Activated naive CD4-positive, alpha-beta T cell treated with anti-CD3 and anti-CD28 coated beads for 36 hours (primary cell): ENCODE measurements at regions not wholly inside any gene's neighbourhood (a gene's known extent, or its start where the extent isn't known, plus 50 kb on each side); places are given as distances from the start of the nearest gene placed in this dataset.

Source experiments
- CTCF ChIA-PET: fragments of 350-600 bp; sonication (Branson Sonifier 250); formaldehyde crosslinking; loops from one replicate; lab custom pipeline; 2021; ENCODE audit warnings: antibody characterized with exemption; lab: Charles Lee
- DNase-seq: peaks from one replicate; pipeline ENCODE4 v3.0.0-alpha.2; 2020
- H3K27ac Mint-ChIP-seq: one replicate; pipeline ENCODE4 v1.8.0; 2021; ENCODE audit warnings: mild to moderate bottlenecking, mixed read lengths
- H3K27me3 Mint-ChIP-seq: one replicate; pipeline ENCODE4 v1.8.0; 2021; ENCODE audit warnings: low read depth, mixed read lengths
- H3K36me3 Mint-ChIP-seq: one replicate; pipeline ENCODE4 v1.8.0; 2021; ENCODE audit warnings: low read depth, mixed read lengths
- H3K4me1 Mint-ChIP-seq: one replicate; pipeline ENCODE4 v1.8.0; 2021; ENCODE audit warnings: low read depth, mixed read lengths
- H3K4me3 Mint-ChIP-seq: one replicate; pipeline ENCODE4 v1.8.0; 2021; ENCODE audit warnings: mild to moderate bottlenecking, moderate library complexity, mixed read lengths
- H3K9me3 Mint-ChIP-seq: one replicate; pipeline ENCODE4 v1.8.0; 2021; ENCODE audit warnings: mixed read lengths
- intact Hi-C: fragments of 100-400 bp; cut with micrococcal nuclease; formaldehyde crosslinking; loops from one replicate; pipeline ENCODE4 v1.15.1; 2023

GRCh38 chr1:36696261-36696940 lies 213.7 kb upstream of the CSF3R start:
- H3K36me3 Mint-ChIP-seq: no peaks in the 10 kb centered on the region
- DNase-seq: no peak
- CTCF ChIA-PET: interaction anchor here (0.5 kb wide), 1 partner anchor 15 kb away, joined by 3 read pairs; no protein-coding TSS in a partner anchor
- H3K9me3 Mint-ChIP-seq: no peaks in the 10 kb centered on the region
- H3K4me1 Mint-ChIP-seq: no peaks in the 10 kb centered on the region
- H3K4me3 Mint-ChIP-seq: no peak overlapping the region
- no peak overlapping the region for H3K27ac Mint-ChIP-seq
- intact Hi-C loops: no loop called here
- H3K27me3 Mint-ChIP-seq: peaks cover 4% of the 10 kb centered on the region

GRCh38 chr1:36693603-36694002 lies 210.9 kb upstream of the CSF3R start:
- Mint-ChIP-seq H3K9me3 (no peaks in the 10 kb centered on the region), H3K27ac (no peak overlapping the region), H3K4me3 (no peak overlapping the region), H3K4me1 (no peaks in the 10 kb centered on the region), H3K27me3 (peaks cover 4% of the 10 kb centered on the region), H3K36me3 (no peaks in the 10 kb centered on the region)
- CTCF ChIA-PET: no interaction called here
- intact Hi-C loops: no loop called here
- no peak for DNase-seq

GRCh38 chr1:36693161-36693525 lies 210.4 kb upstream of the CSF3R start:
- no peaks in the 10 kb centered on the region for H3K9me3 Mint-ChIP-seq
- DNase-seq: no peak

GRCh38 chr1:36692465-36693160 lies 209.9 kb upstream of the CSF3R start:
- intact Hi-C loops: no loop called here
- no peaks in the 10 kb centered on the region for H3K9me3 Mint-ChIP-seq

More at GRCh38 chr1:36693161-36693525, 210.4 kb upstream of the CSF3R start:
- Mint-ChIP-seq H3K4me3 (no peak overlapping the region), H3K36me3 (no peaks in the 10 kb centered on the region), H3K27me3 (peaks cover 4% of the 10 kb centered on the region), H3K4me1 (no peaks in the 10 kb centered on the region), H3K27ac (no peak overlapping the region)
- CTCF ChIA-PET: no interaction called here
- intact Hi-C loops: no loop called here

GRCh38 chr1:36691374-36691773 lies 208.7 kb upstream of the CSF3R start:
- CTCF ChIA-PET: no interaction called here
- H3K9me3 Mint-ChIP-seq: no peaks in the 10 kb centered on the region
- DNase-seq: no peak
- intact Hi-C loops: no loop called here
- H3K27me3 Mint-ChIP-seq: peaks cover 14% of the 10 kb centered on the region
- no peaks in the 10 kb centered on the region for H3K36me3 Mint-ChIP-seq
- H3K4me1 Mint-ChIP-seq: no peaks in the 10 kb centered on the region
- H3K4me3 Mint-ChIP-seq: no peak overlapping the region
- H3K27ac Mint-ChIP-seq: no peak overlapping the region

More at GRCh38 chr1:36692465-36693160, 209.9 kb upstream of the CSF3R start:
- no peak overlapping the region for H3K27ac Mint-ChIP-seq
- no peak overlapping the region for H3K4me3 Mint-ChIP-seq
- peaks cover 7% of the 10 kb centered on the region for H3K27me3 Mint-ChIP-seq
- H3K4me1 Mint-ChIP-seq: no peaks in the 10 kb centered on the region
- CTCF ChIA-PET: no interaction called here
- DNase-seq: no peak
- no peaks in the 10 kb centered on the region for H3K36me3 Mint-ChIP-seq

- CTCF ChIA-PET: no interaction called here
- Mint-ChIP-seq H3K4me1 (no peaks in the 10 kb centered on the region), H3K36me3 (no peaks in the 10 kb centered on the region), H3K27ac (no peak overlapping the region), H3K4me3 (no peak overlapping the region), H3K9me3 (no peaks in the 10 kb centered on the region), H3K27me3 (peaks cover 16% of the 10 kb centered on the region)
- intact Hi-C loops: no loop called here
- DNase-seq: no peak
Measured at GRCh38 chr1:36689992-36690391, 207.3 kb upstream of the CSF3R start.

- CTCF ChIA-PET: no interaction called here
- Mint-ChIP-seq H3K9me3 (no peaks in the 10 kb centered on the region), H3K4me3 (no peak overlapping the region)
Measured at GRCh38 chr1:36687312-36687711, 204.6 kb upstream of the CSF3R start.

GRCh38 chr1:36675931-36676562 lies 193.3 kb upstream of the CSF3R start:
- H3K27me3 Mint-ChIP-seq: peaks cover 8% of the 10 kb centered on the region
- H3K27ac Mint-ChIP-seq: no peak overlapping the region
- CTCF ChIA-PET: interaction anchor here (1.0 to 1.7 kb wide), 3 partner anchors 25 to 100 kb away, joined by 4 read pairs; no protein-coding TSS in a partner anchor
- H3K4me1 Mint-ChIP-seq: no peaks in the 10 kb centered on the region
- no peaks in the 10 kb centered on the region for H3K36me3 Mint-ChIP-seq
- intact Hi-C loops: no loop called here
- H3K9me3 Mint-ChIP-seq: no peaks in the 10 kb centered on the region
- no peak for DNase-seq
- no peak overlapping the region for H3K4me3 Mint-ChIP-seq

More at GRCh38 chr1:36687312-36687711, 204.6 kb upstream of the CSF3R start:
- H3K4me1 Mint-ChIP-seq: no peaks in the 10 kb centered on the region
- intact Hi-C loops: no loop called here
- no peak for DNase-seq
- no peak overlapping the region for H3K27ac Mint-ChIP-seq
- H3K36me3 Mint-ChIP-seq: no peaks in the 10 kb centered on the region
- peaks cover 18% of the 10 kb centered on the region for H3K27me3 Mint-ChIP-seq

GRCh38 chr1:36675106-36675505 lies 192.4 kb upstream of the CSF3R start:
- no peak for DNase-seq
- intact Hi-C loops: no loop called here
- no peak overlapping the region for H3K4me3 Mint-ChIP-seq
- CTCF ChIA-PET: interaction anchor here (1.4 to 1.7 kb wide), 2 partner anchors 24 to 65 kb away, joined by 4 read pairs; no protein-coding TSS in a partner anchor
- no peaks in the 10 kb centered on the region for H3K36me3 Mint-ChIP-seq
- H3K27ac Mint-ChIP-seq: no peak overlapping the region
- H3K27me3 Mint-ChIP-seq: peaks cover 8% of the 10 kb centered on the region
- no peaks in the 10 kb centered on the region for H3K4me1 Mint-ChIP-seq
- no peaks in the 10 kb centered on the region for H3K9me3 Mint-ChIP-seq

- CTCF ChIA-PET: interaction anchor here (0.6 kb wide), 1 partner anchor 561 kb away, joined by 3 read pairs; no protein-coding TSS in a partner anchor
- Mint-ChIP-seq H3K27ac (no peak overlapping the region), H3K9me3 (no peaks in the 10 kb centered on the region), H3K4me3 (no peak overlapping the region), H3K4me1 (no peaks in the 10 kb centered on the region), H3K36me3 (no peaks in the 10 kb centered on the region), H3K27me3 (peaks cover 8% of the 10 kb centered on the region)
- DNase-seq: no peak
- intact Hi-C loops: no loop called here
Measured at GRCh38 chr1:36673202-36673601, 190.5 kb upstream of the CSF3R start.

- no peaks in the 10 kb centered on the region for H3K36me3 Mint-ChIP-seq
- H3K9me3 Mint-ChIP-seq: no peaks in the 10 kb centered on the region
- no peak overlapping the region for H3K4me3 Mint-ChIP-seq
- no peaks in the 10 kb centered on the region for H3K4me1 Mint-ChIP-seq
- CTCF ChIA-PET: interaction anchor here (1.5 kb wide), 1 partner anchor 19 kb away, joined by 4 read pairs; no protein-coding TSS in a partner anchor
- peaks cover 5% of the 10 kb centered on the region for H3K27me3 Mint-ChIP-seq
- no peak overlapping the region for H3K27ac Mint-ChIP-seq
- no peak for DNase-seq
- intact Hi-C loops: loop anchor here (5.0 kb wide), 1 partner anchor 1133 kb away; no protein-coding TSS in a partner anchor
Measured at GRCh38 chr1:36669262-36669661, 186.5 kb upstream of the CSF3R start.

- DNase-seq: no peak
- intact Hi-C loops: loop anchor here (5.0 kb wide), 1 partner anchor 1134 kb away; no protein-coding TSS in a partner anchor
- peaks cover 5% of the 10 kb centered on the region for H3K27me3 Mint-ChIP-seq
- H3K4me3 Mint-ChIP-seq: no peak overlapping the region
- CTCF ChIA-PET: interaction anchor here (0.7 to 1.5 kb wide), 3 partner anchors 16 to 657 kb away, joined by 3 to 4 read pairs (median 3); no protein-coding TSS in a partner anchor
- H3K27ac Mint-ChIP-seq: no peak overlapping the region
- no peaks in the 10 kb centered on the region for H3K36me3 Mint-ChIP-seq
- H3K9me3 Mint-ChIP-seq: no peaks in the 10 kb centered on the region
- H3K4me1 Mint-ChIP-seq: no peaks in the 10 kb centered on the region
Measured at GRCh38 chr1:36667836-36668235, 185.1 kb upstream of the CSF3R start.
